ENCODE measurements at regions not wholly inside any gene's neighbourhood (a gene's known extent, or its start where the extent isn't known, plus 50 kb on each side); places are given as distances from the start of the nearest gene placed in this dataset.

- TF ChIP-seq RBBP5 (conservative IDR thresholded peaks at IDR 0.05) (no peak), GATAD2B (conservative IDR thresholded peaks at IDR 0.05; ENCODE audit: low read depth) (no peak), BRCA1 (IDR thresholded peaks at IDR 0.05; ENCODE audit: low read depth, low read length) (no peak), MYC (IDR thresholded peaks at IDR 0.05; ENCODE audit: insufficient read depth, insufficient read length, insufficient replicate concordance, low read length, severe bottlenecking) (no peak), RFX5 (IDR thresholded peaks at IDR 0.05; ENCODE audit: low read depth, low read length) (no peak), SP1 (IDR thresholded peaks at IDR 0.05; ENCODE audit: low read depth, low read length) (no peak), ESRRA (IDR thresholded peaks at IDR 0.05; ENCODE audit: low read length) (no peak), SMAD1 (IDR thresholded peaks at IDR 0.05; ENCODE audit: low read depth, partially characterized antibody) (no peak)
- TF ChIP-seq, protein P1, sequence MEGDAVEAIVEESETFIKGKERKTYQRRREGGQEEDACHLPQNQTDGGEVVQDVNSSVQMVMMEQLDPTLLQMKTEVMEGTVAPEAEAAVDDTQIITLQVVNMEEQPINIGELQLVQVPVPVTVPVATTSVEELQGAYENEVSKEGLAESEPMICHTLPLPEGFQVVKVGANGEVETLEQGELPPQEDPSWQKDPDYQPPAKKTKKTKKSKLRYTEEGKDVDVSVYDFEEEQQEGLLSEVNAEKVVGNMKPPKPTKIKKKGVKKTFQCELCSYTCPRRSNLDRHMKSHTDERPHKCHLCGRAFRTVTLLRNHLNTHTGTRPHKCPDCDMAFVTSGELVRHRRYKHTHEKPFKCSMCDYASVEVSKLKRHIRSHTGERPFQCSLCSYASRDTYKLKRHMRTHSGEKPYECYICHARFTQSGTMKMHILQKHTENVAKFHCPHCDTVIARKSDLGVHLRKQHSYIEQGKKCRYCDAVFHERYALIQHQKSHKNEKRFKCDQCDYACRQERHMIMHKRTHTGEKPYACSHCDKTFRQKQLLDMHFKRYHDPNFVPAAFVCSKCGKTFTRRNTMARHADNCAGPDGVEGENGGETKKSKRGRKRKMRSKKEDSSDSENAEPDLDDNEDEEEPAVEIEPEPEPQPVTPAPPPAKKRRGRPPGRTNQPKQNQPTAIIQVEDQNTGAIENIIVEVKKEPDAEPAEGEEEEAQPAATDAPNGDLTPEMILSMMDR (IDR thresholded peaks at IDR 0.05 in 2 of 3, conservative IDR thresholded peaks at IDR 0.05 in 1 of 3; ENCODE audit: control insufficient read depth in 2 of 3, extremely low read depth in 1 of 3, insufficient read depth in 1 of 3, low read depth in 3 of 3, low read length in 3 of 3), result no peak
- TF ChIP-seq, protein P2, sequence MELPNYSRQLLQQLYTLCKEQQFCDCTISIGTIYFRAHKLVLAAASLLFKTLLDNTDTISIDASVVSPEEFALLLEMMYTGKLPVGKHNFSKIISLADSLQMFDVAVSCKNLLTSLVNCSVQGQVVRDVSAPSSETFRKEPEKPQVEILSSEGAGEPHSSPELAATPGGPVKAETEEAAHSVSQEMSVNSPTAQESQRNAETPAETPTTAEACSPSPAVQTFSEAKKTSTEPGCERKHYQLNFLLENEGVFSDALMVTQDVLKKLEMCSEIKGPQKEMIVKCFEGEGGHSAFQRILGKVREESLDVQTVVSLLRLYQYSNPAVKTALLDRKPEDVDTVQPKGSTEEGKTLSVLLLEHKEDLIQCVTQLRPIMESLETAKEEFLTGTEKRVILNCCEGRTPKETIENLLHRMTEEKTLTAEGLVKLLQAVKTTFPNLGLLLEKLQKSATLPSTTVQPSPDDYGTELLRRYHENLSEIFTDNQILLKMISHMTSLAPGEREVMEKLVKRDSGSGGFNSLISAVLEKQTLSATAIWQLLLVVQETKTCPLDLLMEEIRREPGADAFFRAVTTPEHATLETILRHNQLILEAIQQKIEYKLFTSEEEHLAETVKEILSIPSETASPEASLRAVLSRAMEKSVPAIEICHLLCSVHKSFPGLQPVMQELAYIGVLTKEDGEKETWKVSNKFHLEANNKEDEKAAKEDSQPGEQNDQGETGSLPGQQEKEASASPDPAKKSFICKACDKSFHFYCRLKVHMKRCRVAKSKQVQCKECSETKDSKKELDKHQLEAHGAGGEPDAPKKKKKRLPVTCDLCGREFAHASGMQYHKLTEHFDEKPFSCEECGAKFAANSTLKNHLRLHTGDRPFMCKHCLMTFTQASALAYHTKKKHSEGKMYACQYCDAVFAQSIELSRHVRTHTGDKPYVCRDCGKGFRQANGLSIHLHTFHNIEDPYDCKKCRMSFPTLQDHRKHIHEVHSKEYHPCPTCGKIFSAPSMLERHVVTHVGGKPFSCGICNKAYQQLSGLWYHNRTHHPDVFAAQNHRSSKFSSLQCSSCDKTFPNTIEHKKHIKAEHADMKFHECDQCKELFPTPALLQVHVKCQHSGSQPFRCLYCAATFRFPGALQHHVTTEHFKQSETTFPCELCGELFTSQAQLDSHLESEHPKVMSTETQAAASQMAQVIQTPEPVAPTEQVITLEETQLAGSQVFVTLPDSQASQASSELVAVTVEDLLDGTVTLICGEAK (IDR thresholded peaks at IDR 0.05; ENCODE audit: borderline replicate concordance), result no peak
Observed at GRCh38 chr10:59025981-59026765, 150.3 kb upstream of the PHYHIPL start.

All from GM12878 (cell line).